ENCODE measurements at regions not wholly inside any gene's neighbourhood (a gene's known extent, or its start where the extent isn't known, plus 50 kb on each side); places are given as distances from the start of the nearest gene placed in this dataset.

GRCh38 chr18:54726143-54726542 lies 102.1 kb upstream of the RAB27B start:
- Histone ChIP-seq H3K4me3 (ENCODE audit: insufficient read depth, low read depth, low read length) (no peak overlapping the region), H3K56ac (ENCODE audit: extremely low read depth, insufficient read depth, low read length) (no peak overlapping the region), H4K8ac (ENCODE audit: low read depth in 2 of 2, low read length in 2 of 2) (no peak overlapping the region), H3K9me1 (ENCODE audit: insufficient read depth, low read length) (no peaks in the 10 kb centered on the region), H2AFZ (replicated peaks; ENCODE audit: low read length, poor library complexity) (no peak overlapping the region), H2BK15ac (ENCODE audit: low read depth, low read length) (no peak overlapping the region), H3K4ac (ENCODE audit: low read depth, low read length) (no peak overlapping the region), H3K14ac (replicated peaks; ENCODE audit: low read depth, low read length) (no peak overlapping the region), H3K4me2 (ENCODE audit: low read depth, low read length) (no peak overlapping the region), H3K18ac (ENCODE audit: low read depth, low read length) (no peak overlapping the region), H4K20me1 (ENCODE audit: insufficient read depth, low read length) (no peaks in the 10 kb centered on the region), H3K23ac (ENCODE audit: low read depth, low read length) (no peak overlapping the region), H3K9me3 (ENCODE audit: control insufficient read depth, insufficient read depth, low read length) (no peaks in the 10 kb centered on the region; the same call in 1 of the 2 replicates), H3K36me3 (ENCODE audit: control insufficient read depth, insufficient read depth, low read length) (no peaks in the 10 kb centered on the region), H2BK5ac (ENCODE audit: low read depth, low read length, poor library complexity, severe bottlenecking) (no peak overlapping the region), H3K4me1 (ENCODE audit: control insufficient read depth, insufficient read depth, low read length) (no peaks in the 10 kb centered on the region), H2BK20ac (ENCODE audit: low read depth, low read length) (no peak overlapping the region), H4K5ac (ENCODE audit: low read depth, low read length) (no peak overlapping the region), H2AK5ac (ENCODE audit: low read depth, low read length) (no peak overlapping the region), H4K91ac (ENCODE audit: insufficient read depth, low read depth, low read length) (no peak overlapping the region), H3K27ac (ENCODE audit: insufficient read depth, low read length) (no peak overlapping the region), H2BK120ac (ENCODE audit: low read depth, low read length) (no peak overlapping the region), H3K79me1 (ENCODE audit: low read depth in 1 of 2, low read length in 2 of 2) (no peaks in the 10 kb centered on the region), H3K27me3 (ENCODE audit: control insufficient read depth, insufficient read depth, low read length) (no peaks in the 10 kb centered on the region), H2AK9ac (replicated peaks; ENCODE audit: low read depth, low read length, poor library complexity) (no peak overlapping the region), H3K9ac (ENCODE audit: low read depth, low read length) (no peak overlapping the region)
- in situ Hi-C loops (cut with MboI; ENCODE audit: low sequenced_read_pairs), result no loop called here
- dilution Hi-C loops (cut with HindIII; ENCODE audit: low sequenced_read_pairs, unreplicated experiment), result no loop called here
- POLR2A ChIA-PET (ENCODE audit: unreplicated experiment), result no interaction called here
- CTCF ChIA-PET, result no interaction called here
- ATAC-seq (ENCODE audit: low read depth) (no peak), DNase-seq (no peak)
- WGBS, 2 experiments (ENCODE audit: extremely low coverage in 2 of 2, insufficient read length in 1 of 2), result 100% methylated on average over 1 of the region's 4 CpGs; no CpG with 5 or more reads in 1 of the 2 experiments
- TF ChIP-seq FOS (IDR thresholded peaks at IDR 0.05; ENCODE audit: low read depth, low read length), result no peak
- no peak for TF ChIP-seq MAFK (IDR thresholded peaks at IDR 0.05; ENCODE audit: low read depth, low read length)
- TF ChIP-seq CHD1 (IDR thresholded peaks at IDR 0.05; ENCODE audit: low read depth, low read length), result no peak
- no peak for TF ChIP-seq RFX5 (IDR thresholded peaks at IDR 0.05; ENCODE audit: low read depth, low read length)
- TF ChIP-seq MXI1 (IDR thresholded peaks at IDR 0.05; ENCODE audit: borderline replicate concordance, low read depth, low read length), result no peak
- intact Hi-C loops (cut with micrococcal nuclease), result no loop called here
- BruUV-seq (replicated peaks), result no TSS peak
